SKM-1 (cell line): ENCODE measurements at regions not wholly inside any gene's neighbourhood (a gene's known extent, or its start where the extent isn't known, plus 50 kb on each side); places are given as distances from the start of the nearest gene placed in this dataset.

ENCODE experiments used
- DNase-seq: peaks from one replicate; lab custom pipeline; 2025; ENCODE audit not compliant: unreplicated experiment; lab: John Stamatoyannopoulos, UW

DNA sequence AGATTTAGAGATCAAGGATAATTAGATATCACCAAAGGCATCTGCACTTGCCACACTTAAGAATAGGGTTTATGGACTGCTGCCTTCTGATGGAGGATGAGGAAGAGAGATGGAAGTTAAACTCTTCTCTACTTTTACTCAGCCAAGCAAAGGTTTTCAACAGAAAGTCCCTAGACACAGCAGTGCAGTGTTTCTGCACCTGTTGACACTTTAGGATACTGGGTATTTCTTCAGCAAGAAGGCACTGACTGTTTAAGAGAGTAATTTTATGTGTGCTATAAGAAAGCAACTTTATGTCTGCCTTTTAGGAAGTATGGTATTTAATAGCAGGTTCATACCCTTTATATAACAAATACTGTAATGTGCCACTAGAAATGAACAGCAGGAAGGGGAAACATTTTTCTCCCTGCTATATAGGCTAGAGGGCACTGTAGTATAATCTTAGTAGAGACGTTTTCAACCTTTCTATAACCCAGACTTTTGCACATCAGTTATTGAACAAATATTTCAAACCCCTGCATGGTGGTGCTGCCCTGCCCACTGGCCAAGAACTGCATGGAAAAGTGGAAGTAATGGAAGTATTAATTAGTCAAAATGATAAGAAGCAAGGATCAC lies 225.0 kb upstream of the GRIP1 start:
- no peak for DNase-seq

DNA sequence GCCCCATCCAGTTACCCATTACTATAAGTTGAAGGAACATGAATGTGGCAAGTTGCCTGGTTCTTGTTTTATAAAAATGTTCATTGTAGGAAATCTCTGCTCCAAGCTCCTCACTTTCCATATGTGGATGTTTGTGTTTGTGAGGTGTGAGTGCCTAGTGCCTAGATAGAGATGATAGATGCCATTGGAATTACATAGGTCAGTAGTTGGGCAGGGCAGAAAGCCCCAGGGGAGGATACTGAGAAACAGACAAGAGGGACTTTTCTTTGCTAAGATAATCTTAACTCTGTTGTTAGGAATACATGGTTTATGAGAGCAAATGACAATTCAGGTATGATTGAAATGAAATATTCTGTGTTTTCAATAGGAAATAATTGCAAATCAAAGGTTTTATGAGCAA lies 226.3 kb upstream of the GRIP1 start:
- no peak for DNase-seq

DNA sequence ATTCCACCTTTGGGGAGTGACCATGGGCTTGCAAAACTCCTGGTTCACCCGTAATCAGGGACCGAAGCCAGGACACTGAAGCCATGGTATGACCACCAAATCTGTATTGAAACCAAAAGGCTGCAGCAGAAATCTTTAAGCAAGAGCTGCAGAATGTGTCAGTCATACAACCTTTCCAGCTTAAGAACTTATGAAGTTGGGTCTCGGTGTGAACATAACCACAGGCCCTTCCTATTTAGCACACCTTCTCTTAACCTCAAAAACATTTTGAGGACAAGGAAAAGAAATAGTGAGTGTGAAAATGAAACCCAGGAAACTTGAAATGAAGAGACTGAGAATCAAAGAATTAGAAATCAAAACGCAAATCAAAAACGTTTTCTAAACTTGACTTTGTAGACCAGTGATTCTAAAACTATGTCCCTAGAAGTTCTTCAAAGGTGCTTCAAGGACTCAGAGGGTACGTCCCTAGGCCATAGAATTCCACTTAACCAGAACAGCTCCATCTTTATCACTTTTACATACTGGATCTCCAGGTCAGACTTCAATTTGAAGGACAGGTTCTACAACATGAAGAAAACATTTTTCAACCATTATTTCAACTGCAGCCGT lies 231.6 kb upstream of the GRIP1 start:
- DNase-seq = no peak

DNA sequence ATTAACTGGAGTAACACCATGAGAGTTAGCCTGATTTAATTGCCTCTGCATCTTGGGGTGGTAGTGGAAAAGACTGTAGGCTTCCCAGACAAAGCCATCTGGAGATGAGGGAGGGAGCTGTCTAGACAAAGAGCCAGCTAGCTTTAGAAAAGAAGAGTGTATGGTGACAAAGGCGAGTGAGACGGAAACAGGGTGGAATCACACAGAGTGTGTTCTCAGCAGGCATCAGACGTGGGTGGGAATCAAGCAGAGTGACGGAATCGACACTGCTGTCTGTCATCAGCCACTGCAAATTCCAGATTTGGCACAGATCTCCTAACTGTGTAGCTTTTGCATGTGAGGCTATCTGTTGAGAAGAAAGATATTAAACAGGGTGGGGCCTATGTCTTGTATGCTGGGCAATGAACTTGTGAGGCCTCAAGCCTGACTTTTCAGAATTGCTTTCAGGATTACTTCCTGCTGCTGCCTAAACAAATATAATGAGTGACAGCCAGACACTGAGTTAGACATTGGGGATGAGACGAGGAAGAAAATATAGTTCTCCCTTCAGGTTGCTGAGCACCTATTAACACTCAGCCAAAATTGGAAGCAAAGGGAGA lies 236.5 kb upstream of the GRIP1 start:
- no peak for DNase-seq

DNA sequence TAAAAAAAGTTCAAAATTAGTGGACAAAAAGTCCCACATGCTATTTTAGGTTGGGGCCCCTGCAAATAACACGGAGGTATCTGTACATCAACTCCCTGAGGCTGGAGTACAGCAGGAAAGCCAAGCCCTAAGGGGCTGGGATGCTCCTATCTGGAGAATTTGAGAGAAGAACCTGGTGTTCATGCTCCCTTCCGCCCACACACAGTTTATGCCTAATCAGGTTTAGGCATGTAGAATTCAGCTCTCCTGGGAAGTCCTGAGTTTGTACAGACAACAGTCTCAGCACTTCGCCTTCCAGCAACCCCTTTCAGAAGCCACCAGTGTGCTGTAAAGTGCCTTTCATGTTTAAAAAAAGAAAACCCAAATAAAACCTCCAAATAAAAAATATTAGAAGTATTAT lies 237.3 kb upstream of the GRIP1 start:
- no peak for DNase-seq

DNA sequence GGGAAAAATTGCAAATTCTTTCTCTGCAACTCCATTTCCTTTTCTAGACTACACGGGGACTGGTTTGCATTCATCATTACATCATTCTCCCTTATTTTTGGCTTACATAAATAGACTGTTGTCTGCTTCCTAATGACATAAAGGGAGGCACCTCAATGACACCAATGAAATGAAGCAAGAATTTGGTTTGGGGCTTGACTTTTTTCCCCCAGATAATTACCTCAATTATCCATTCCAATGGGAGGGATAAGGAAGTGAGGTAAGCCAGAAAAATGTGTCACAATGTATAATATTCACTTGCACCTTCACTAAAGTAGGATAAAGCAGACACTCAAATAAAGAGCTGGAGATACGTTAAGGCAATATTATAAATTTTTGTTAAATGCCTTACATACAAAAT lies 240.6 kb upstream of the GRIP1 start:
- no peak for DNase-seq

DNA sequence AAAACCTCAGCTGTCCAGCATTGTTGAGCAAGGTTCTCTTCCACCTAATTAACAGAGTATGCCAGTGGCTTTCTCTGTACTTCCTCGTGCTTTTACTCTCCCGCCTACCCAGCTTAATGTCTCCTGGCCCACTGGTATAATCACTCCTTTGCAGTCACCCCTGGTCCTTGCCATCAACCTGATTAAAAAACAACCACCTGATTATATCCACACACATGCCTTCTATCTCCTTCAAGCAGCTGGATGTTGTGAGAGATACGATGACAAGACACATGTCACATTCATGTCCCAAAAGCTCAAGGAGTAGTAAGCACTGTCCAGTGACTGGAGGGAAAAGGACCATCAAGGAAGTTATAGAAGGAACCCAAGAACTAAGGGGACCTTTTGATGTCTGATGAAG lies 241.3 kb upstream of the GRIP1 start:
- DNase-seq = no peak

DNA sequence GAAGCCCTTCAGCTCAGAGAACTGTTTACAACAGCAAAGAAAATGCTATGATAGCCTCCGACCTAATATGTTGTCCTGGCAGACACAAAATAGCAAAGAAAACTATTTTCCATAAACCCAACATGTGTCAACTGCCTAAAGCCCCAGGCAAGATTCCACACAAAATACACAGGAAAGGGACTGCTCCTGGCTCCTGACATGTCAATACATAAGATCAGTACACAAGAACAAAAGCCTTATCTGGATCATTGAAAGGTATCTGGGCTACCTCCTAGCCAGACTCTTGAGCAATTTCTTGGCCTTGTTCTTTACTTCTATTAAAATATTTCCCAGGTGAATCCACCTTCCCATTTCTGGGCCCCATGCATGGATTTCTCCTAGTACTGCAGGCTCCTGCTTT lies 242.3 kb upstream of the GRIP1 start:
- no peak for DNase-seq

DNA sequence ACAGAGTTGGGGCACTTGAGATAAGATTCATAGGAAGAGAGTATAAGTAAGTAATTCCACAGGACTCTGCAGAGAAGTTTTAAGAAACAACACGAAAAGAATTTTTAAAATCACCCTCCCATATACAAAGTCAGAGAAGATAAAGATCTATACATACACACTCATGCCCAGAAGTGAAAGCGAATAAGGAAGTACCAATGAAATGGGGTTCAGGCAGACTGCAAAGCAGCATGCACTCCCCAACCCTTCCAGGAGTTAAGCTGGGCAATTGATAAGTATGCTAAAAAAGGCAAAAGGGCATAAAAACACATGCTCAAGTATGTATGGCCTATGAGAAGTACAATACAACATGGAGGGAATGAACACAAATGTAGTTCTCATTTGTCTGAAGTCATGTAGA lies 246.2 kb upstream of the GRIP1 start:
- no peak for DNase-seq

DNA sequence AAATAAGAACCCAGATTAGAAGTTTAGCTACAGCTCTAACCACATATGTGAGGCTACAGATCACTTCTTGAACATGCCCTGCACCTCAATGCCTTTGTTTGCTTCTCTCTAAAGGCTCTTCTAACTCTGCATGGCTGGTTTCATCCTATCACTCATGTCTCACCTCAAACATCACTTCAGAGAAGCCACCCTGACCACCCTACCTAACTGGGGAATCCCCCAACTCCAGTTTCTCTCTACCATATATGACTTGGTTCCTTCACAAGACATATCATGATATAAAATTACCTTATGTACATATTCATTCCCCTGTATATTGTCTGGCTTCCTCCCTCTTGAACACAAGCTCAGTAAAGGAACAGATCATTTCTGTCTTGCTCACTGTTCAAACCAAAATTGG lies 250.2 kb upstream of the GRIP1 start:
- DNase-seq = no peak

DNA sequence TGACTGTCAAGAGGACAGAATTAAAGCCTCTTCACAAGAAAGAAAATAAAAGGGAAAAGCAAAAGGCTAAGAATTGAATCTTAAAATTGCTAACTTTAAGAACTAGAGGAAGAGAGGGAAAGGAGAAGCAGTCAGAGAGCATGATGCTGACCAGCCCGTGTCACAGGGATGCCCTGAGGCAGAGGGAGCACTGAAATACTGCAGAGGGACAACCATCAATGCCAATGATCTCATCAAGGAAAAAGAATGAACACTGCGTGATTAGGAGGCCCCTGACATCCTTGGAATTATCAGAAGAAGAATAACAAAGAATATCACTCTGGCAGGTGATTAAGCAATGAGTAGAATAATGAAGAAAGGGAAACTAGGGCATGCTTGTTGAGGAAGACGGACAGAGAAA lies 252.2 kb upstream of the GRIP1 start:
- no peak for DNase-seq

DNA sequence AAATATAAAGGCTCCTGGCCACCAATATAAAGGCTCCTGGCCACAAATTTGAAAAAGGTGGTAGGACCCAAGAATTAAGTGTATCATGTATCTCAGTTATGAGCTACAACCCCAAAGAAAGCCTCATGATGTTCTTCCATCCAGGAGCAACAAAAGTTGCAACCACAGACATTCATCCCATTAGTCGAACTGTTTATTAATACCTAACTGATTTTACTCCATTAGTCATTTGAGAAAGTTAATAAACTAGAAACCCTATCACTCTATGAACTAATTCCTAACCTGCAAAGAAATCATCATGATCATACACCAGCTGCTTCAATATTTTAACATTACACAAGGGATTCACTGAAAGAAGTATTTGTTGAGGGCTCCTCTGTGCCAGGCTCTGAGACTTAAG lies 253.2 kb upstream of the GRIP1 start:
- DNase-seq = no peak

DNA sequence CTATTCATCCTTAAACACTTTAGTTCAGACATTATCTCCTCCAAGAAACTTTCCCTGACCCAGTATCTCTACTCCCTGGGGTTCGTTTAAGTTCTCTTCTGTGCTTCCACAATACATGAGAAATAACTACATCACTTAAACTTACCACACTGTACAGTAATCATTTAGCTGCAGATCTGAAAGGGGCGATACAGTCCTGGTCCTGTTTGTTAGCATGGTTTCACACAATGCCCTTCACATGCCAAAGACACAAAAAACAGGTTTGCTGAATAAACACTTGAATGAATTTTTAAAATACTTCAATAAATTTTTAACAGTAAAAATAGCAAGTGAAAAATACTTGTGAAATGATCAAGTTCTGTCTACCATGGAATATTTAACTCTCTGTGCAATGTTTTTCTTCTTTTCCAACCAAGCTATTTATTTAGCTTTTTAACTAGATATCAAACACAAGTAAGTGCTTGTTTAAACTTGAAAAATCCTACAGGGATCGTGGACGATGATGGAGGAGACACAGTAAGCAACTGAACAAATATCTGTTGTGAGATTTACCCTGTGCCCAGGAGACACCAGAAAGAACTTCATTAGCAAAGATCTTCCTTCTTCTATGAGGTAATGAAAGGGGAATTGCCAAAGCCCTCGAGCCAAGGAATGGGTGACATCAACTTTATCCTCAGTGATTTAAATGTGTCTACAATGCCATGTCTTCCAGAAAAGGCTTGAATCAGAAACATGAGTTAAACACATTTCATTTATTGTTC lies 255.6 kb upstream of the GRIP1 start:
- no peak for DNase-seq

DNA sequence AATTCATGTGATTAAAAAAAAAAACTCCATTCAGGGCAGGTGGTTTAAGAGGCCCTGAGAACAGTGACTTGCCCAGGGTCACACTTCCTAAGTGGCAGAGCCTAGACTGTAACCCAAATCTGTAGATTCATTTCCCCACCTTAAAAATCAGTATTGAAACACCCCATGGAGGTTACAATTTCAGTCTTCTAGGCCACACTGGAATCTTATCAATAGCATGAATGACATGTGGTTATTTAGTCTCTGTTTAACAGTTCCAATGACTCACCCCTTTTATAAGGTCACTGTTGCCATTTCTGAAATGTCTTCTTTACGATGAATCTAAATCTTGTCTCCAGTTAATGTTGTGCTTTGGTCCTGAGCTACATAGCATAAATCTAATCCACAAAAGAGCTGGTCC lies 262.3 kb upstream of the GRIP1 start:
- DNase-seq = no peak

DNA sequence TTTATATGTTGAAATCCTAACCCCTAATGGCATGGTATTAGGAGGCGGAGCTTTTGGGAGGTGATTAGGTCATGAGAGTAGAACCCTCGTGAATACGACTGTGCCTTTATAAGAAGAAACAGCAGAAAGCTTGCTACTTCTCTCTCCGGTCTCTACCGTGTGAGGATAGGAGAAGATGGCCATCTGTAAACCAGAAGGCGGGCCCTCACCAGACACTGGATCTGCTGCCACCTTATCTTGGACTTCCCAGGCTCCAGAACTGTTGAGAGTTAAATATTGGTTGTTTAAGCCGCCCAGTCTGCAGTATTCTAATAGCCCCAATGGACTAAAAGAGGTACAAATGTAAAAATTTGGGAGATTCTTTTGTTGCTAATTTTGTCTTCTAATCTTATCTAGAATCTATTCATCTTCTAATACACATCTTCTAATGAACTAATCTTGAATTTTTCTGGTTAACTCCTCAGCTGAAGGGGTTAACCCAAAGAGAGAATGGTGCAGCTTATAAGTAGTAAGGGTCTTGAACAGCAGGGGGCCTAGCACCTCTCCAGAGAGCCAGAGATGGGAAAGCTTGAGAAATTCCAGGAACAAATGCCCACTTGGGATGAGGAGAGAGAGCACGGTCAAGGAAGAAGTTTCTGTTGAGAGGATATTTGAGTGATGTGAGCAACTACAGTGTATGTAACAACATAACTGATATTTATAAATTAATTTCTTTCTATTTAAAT lies 264.0 kb upstream of the GRIP1 start:
- DNase-seq = no peak

DNA sequence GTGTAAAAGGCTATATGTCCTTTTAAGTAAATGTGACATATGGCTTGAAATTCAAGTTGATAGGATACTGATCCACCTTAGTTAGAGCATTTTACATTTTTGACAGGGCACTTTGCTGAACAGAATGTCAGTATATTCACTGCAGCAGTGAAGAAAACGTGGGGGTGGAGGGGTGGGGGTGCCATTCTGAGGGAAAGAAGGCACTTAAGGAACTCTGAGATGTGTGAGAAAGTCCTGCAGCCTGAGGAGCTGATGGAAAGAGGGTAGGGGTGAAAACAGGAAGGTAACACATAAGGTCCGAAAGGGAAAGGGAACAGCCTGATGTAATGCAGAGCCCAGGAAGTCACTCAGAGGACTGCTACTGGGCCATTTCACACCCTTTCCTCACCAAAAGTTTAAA lies 265.5 kb upstream of the GRIP1 start:
- no peak for DNase-seq

DNA sequence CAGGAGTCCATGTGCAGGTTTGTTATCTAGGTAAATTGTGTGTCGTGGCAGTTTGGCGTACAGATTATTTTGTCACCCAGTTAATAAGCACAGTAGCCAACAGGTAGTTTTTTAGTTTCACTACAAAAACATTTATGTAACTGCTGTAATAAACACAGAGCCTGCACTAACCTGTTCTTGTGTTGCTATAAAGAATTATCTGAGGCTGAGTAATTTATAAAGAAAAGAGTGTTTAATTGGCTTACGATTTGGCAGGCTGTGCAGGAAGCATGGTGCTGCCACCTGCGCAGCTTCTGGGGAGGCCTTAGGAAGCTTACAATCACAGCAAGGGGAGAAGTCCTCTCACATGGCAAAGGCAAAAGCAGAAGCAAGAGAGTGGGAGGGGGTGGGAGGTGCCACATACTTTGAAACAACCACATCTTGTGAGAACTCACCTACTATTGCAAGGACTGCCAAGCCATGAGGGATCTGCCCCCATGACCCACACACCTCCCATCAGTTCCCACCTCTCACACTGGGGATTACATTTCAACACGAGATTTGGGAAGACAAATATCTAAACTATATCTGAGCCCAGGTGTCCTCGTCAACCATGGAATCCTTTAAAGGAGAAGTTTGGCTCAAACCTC lies 266.4 kb upstream of the GRIP1 start:
- DNase-seq = no peak

DNA sequence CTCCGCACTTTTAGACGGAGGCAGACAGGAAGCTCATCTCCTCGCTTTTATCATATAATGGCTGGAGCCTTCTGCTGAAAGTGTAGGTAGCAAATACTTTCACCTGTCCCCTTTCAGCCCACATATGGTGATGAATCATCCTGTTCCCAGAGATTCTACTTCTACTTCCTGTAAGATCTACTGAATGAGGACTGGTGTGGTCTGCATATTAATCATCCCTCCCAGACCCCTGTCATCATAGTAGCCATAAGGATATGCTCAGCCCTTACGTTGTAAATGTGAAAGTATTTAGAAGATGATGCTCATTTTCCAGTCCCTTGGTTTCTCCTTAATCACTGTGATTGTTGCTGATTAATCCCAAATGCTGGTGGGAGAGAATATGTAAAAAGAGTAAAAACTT lies 268.2 kb upstream of the GRIP1 start:
- DNase-seq = no peak

DNA sequence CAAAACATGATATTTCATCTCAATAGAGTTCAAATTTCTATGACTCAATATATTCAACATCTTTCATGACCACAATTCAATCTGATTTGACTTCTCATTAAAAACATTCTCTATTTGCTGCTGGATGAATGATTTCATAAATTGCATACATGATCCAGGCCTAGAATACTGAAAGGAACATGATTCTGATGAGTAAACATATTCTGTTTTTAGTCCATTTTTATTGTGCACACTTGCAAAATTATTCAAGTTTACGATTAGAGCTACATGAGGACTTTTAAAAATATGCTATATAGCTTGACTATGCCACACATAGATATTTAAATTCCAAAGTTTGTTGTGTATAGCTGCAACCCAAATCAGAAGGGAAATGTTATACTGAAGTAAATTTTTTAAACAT lies 273.8 kb upstream of the GRIP1 start:
- no peak for DNase-seq

DNA sequence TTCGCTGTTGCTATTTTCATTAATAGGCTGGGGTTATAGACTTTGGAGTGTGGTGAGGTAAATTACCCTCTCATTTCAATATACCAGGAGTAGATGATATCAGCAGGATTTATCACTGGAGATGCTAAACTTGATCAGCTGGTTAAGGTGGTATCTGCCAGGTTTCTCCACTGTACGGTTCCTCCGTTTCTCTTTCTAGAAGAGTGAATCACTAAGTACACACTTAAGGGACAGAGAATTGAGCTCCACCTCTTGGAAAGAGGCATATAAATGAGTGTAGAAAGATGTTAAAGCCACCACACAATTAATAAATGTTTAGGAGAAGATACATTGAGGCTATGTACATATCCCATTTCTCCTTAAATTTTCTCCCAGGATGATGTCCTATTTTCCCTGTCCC lies 277.4 kb upstream of the GRIP1 start:
- DNase-seq = no peak

DNA sequence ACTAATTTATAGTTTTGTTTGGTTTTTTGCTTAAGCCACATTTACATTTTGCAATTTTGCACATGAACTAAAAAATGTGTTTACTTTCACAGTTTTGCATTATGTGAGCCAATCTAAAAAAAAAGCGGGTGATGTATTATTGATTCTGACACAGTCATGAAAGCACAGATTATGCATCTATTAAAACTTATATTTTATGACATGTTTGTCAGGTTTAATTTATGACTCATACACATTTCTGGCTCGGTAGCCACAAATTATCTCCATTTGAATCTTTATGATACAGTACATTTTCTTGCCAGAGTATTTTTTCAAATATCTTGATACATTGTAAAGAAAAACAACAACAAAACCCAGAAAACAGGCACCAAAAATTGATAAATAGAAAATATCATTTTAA lies 280.4 kb upstream of the GRIP1 start:
- DNase-seq = no peak
